ENCODE measurements at regions not wholly inside any gene's neighbourhood (a gene's known extent, or its start where the extent isn't known, plus 50 kb on each side); places are given as distances from the start of the nearest gene placed in this dataset.

DNA sequence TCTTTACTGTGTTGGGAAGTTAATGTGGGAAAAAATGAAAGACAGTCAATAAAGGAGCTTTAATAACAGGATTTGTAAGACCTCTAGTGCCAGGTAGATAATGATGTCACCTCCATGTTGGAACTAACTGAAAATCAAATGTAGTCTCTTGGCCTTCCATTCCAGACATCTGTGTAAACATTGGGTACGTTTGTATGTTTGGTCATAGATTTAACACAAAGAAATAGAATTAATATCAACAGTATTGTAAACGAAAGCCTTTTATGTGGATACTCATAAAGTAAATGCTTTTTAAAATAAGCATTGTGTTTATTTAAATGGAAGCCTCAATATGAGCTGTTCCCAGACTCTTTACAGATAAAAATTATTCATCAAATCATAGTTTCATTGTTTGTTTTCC is 605.7 kb downstream of the METTL15 start:
- peak; percentile 75 for DNase-seq

- DNase-seq = no peak
These were observed 599.9 kb downstream of the METTL15 start for GRCh38 chr11:28708075-28708474.

DNA sequence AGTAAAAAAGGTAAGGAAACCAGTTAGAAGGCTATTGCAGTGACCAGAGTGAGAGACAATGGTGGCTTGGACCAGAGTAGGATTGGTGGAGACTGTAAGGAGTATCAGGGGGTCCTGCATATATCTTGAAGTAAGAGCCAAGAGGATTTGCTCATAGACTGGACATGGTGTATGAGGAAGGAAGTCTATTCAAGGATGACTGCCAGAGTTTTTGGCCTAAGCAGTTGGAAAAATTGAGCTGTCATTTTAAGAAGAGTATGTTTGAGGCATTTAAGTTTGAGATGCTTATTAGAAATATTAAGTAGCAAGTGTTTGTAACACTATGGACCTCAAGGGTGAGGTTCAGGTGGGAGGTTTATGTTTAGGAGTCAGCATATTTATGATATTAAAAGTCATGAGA is 596.6 kb downstream of the METTL15 start:
- no peak for DNase-seq

- DNase-seq = no peak
These were observed 595.2 kb downstream of the METTL15 start for GRCh38 chr11:28703371-28703770.

DNA sequence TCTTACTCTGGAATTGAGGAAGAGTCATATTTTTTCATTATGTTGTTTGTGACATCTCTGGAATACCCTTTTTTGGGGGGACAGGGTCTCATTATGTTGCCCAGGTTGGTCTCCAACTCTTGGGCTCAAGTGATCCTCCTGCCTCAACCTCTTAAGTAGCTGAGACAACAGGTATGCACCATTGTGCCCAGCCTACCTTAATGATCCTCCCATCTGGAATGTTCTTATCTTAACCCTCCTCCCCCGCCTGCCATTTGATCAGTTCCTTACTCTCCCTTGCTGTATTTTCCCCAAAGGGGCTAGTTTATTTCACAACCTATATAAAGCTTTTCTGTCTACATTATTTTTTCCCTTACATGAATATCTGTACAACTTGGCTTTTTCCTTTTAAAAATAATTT is 594.7 kb downstream of the METTL15 start:
- no peak for DNase-seq

- no peak for DNase-seq
These were observed 594.2 kb downstream of the METTL15 start for GRCh38 chr11:28702450-28702790.

DNA sequence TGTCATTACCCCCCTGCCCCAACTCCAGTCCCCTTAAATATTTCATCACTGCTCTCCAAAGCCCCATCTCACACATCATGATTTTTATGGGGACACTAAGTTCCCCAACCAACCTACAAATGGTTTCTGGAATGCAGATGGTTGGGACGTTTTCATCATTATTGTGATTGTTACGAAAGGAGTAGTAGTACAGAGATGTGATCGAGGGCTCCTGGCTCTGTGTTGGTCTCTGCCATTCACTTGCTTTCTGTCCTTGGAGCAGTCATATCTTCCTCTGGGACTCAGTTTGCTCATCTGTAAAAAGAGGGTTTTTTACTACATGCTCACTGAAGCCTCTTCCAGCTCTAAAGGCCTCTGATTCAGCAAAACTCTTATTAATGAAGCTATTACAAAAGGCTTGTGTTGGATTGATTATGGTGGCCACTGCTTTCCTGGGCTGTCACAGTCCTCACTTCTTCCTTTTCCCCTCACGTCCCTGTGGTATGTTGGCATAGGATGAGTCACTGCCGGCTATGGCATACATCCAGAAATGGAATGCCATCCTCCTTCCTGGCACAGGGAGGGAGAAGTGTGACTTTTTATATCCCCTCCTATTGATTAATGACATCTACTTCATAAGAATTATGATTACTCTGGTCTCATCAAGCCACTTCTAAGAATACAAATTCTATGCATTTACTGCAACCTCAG is 593.7 kb downstream of the METTL15 start:
- peak; percentile 26 for DNase-seq

DNA sequence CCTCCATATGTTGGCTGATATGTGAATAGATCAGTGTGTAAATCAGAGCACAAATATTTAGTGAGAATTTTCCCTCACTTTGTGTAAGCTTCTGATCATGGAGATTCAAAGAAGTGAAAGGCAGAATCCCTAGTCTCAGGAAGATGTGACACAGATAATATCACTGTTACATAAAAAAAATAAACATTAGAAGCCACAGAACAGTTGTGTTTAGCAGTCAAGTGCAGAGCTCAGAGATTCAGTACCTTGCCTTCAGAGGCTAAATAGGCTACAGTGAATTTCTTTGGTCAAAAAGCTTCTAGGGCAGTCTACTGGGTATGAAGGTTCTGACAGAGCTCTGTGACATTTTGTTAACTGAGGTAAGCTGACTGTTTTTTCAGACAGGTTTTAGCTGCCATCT is 591.5 kb downstream of the METTL15 start:
- no peak for DNase-seq

DNA sequence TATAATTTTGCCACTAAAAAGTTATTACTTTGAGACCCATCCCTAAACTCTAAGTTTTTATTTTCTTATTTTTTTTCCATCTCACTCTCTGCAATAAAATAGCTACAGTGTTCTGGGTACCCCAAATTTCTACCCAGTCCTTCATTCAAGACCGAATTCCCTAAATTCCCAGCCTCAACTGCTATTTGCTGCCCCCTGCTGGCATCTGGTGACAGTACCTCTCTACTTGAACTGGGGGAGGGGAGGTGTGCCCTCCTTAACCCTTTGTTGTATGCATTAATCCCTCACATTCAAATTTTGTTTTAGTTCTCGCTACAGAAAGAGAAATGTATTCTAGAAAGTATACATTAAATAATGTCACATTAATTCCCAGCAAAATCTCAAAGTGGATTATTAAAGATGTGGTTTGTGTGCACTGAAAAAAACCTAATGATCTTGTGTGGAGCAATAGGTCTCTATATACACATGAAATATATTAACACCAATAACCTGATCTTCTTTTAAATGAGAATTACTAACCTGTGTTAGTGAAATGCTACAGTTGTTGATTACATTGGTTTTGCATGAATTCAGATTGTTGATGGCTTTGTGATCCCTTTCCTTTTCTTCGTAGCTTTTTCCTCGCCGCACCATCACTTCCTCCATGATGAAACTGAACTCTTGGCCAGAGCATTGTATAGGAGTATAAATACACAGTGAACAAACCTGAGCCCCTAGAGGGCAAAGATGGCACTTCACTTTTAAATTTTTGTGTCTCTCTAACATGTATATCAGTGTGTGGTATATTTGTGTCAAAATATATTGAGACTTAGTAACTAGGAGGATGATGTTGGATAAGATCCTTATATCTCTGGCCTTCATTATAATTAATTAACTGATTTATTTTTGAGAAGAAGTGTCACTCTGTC is 590.0 kb downstream of the METTL15 start:
- DNase-seq = peak; percentile 68

DNA sequence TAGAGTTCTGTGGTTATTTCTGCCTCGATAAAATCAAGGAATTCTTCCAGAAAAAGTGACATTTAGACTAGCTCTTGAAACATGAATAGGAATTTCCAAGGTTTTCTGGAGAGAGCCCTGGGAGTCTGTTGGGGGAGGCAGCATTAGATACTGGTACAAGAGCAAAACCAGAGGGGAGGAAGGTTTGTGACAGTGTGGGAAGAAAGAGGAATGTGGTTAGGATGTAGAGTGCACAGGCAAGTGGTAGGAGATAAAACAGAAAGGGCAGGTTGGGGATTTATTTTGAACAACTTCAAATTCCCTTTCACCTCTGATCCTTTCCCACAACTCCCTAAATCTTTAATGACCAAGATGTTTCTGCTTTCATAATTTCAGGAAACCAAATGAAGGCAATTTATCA is 588.4 kb downstream of the METTL15 start:
- no peak for DNase-seq

DNA sequence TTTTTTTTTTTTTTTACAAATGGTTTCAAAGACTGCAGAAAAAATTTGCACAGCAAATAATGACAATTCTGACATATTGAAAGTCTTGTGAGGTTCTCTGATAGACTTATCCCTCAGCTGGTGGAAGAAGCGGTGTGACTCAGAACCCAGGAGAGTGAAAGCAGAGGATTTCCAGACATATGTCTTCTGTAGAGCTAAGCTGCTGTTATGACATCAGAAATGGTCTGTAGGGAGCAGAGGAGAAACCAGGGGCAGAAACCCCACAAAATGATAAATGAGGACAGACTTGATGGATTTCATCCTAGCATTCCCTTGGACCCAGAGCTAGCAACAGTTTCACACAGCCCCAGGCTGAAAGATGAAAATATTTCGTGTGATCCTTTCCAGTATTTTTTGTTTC is 582.6 kb downstream of the METTL15 start:
- DNase-seq = no peak

- DNase-seq = no peak
These were observed 575.9 kb downstream of the METTL15 start for GRCh38 chr11:28684011-28684586.

GRCh38 chr11:28679795-28680468 is 571.7 kb downstream of the METTL15 start:
- DNase-seq = no peak

DNA sequence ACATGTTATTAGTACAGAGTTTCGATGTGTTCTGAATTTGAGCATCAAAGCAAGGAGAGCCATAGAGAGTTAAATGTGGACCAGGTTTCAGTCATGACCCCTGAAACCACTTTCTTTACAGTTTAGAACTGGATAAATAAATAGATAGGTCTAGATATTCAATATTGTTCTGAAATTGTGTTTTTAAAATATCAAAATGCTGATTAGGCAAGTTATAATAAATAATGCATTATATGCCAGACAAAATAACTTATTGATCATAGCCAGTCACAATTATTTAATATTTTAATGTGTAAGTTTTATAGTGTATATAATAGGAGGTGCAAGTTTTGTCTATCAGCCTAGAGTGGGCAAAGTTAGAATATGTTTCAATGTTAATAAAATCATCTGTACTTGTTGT is 569.5 kb downstream of the METTL15 start:
- DNase-seq = no peak

- DNase-seq = no peak
These were observed 567.0 kb downstream of the METTL15 start for GRCh38 chr11:28675183-28675582.

- DNase-seq = peak; percentile 78
These were observed 566.4 kb downstream of the METTL15 start for GRCh38 chr11:28674433-28675103.

DNA sequence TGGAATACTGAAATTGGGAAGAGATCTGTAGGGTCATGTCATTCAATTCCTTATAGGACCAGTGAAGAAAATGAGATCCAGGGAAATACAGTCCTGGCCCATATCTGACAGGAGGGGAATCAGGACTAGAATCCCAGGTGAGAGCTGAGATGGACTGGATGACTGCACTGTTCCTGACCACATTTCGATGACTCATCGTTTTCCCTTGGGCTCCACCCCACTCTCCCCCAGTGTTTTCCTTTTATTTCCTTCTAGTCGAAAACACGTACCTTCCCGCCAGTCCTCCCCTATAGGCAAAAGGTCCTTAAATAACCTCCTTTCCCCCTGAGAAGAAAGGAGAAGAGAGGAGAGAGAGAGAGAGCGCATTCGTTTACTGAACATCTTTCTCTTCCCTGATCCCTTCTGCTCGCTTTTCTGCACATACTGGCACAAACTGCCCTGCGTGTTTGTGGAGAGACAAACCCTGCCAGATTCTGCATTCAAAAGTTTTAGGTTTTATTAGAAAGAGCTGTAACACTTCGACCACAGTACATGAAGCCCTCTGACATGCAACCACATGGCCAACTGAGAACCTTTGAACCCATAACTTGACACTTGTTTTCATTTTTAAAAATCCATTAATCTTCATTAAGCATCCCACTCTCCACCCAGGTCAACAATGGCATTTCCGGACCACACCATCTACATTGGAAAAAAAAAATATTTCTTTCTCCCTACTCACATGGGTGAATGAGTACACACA is 565.7 kb downstream of the METTL15 start:
- DNase-seq = peak; percentile 23

- no peak for DNase-seq
These were observed 563.1 kb downstream of the METTL15 start for GRCh38 chr11:28671274-28671673.

- DNase-seq = peak; percentile 41
These were observed 558.4 kb downstream of the METTL15 start for GRCh38 chr11:28666632-28667031.

- no peak for DNase-seq
These were observed 551.6 kb downstream of the METTL15 start for GRCh38 chr11:28659716-28660348.

- DNase-seq = no peak
These were observed 549.3 kb downstream of the METTL15 start for GRCh38 chr11:28657378-28658030.
